WTC11 (cell line): ENCODE measurements at regions not wholly inside any gene's neighbourhood (a gene's known extent, or its start where the extent isn't known, plus 50 kb on each side); places are given as distances from the start of the nearest gene placed in this dataset.

Experiments used
- ATAC-seq: fragments of 200-7000 bp; cut with Tn5 transposase; 2 replicates; pipeline ENCODE4 v1.10.0; 2021; ENCODE audit warnings: mild to moderate bottlenecking, moderate library complexity
- CTCF ChIA-PET: fragments of 300-600 bp; sonication (Branson Sonifier 250); formaldehyde crosslinking; loops from one replicate; lab custom pipeline; 2021; ENCODE audit warnings: antibody characterized with exemption; lab: Charles Lee
- POLR2A ChIA-PET: fragments of 350-600 bp; sonication (Branson Sonifier 250); formaldehyde crosslinking; loops from one replicate; lab custom pipeline; 2021; ENCODE audit warnings: antibody characterized with exemption; lab: Charles Lee
- DNase-seq: peaks from one replicate; pipeline ENCODE4 v3.0.0; 2021; ENCODE audit warnings: low spot score
- H3K27ac Mint-ChIP-seq: 2 replicates; pipeline ENCODE4 v1.8.0; 2021; ENCODE audit warnings: mixed read lengths
- H3K27me3 Mint-ChIP-seq: 2 replicates; pipeline ENCODE4 v1.8.0; 2021; ENCODE audit warnings: low read depth, mild to moderate bottlenecking, moderate library complexity, mixed read lengths
- H3K36me3 Mint-ChIP-seq: 2 replicates; pipeline ENCODE4 v1.8.0; 2021; ENCODE audit warnings: mixed read lengths
- H3K4me1 Mint-ChIP-seq: 2 replicates; pipeline ENCODE4 v1.8.0; 2022; ENCODE audit warnings: mixed read lengths
- H3K4me3 Mint-ChIP-seq: 2 replicates; pipeline ENCODE4 v1.8.0; 2021; ENCODE audit warnings: mild to moderate bottlenecking, moderate library complexity, mixed read lengths
- H3K9me3 Mint-ChIP-seq: 2 replicates; pipeline ENCODE4 v1.8.0; 2021; ENCODE audit warnings: mixed read lengths
- ATF6 ChIP-seq: sonication (generic); formaldehyde crosslinking; IDR thresholded peaks from 2 replicates; pipeline ENCODE4 v1.8.1; 2023; ENCODE audit warnings: mild to moderate bottlenecking, missing genetic modification reagents
- CBFB ChIP-seq: sonication (generic); formaldehyde crosslinking; IDR thresholded peaks from 2 replicates; pipeline ENCODE4 v1.8.1; 2022; ENCODE audit warnings: mild to moderate bottlenecking, low read depth, missing genetic modification reagents
- E2F5 ChIP-seq: sonication (generic); formaldehyde crosslinking; IDR thresholded peaks from 2 replicates; pipeline ENCODE4 v1.8.1; 2022; ENCODE audit warnings: mild to moderate bottlenecking, moderate library complexity, missing genetic modification reagents
- ETV6 ChIP-seq: sonication (generic); formaldehyde crosslinking; IDR thresholded peaks from 2 replicates; pipeline ENCODE4 v1.8.1; 2022; ENCODE audit warnings: mild to moderate bottlenecking, missing genetic modification reagents
- FOXJ3 ChIP-seq: sonication (generic); formaldehyde crosslinking; IDR thresholded peaks from 2 replicates; pipeline ENCODE4 v1.9.0; 2021; ENCODE audit warnings: missing genetic modification reagents, mild to moderate bottlenecking, borderline replicate concordance
- FOXP4 ChIP-seq: sonication (generic); formaldehyde crosslinking; IDR thresholded peaks from 2 replicates; pipeline ENCODE4 v1.8.0; 2022; ENCODE audit warnings: mild to moderate bottlenecking, missing genetic modification reagents
- NR2C2 ChIP-seq: sonication (generic); formaldehyde crosslinking; IDR thresholded peaks from 2 replicates; pipeline ENCODE4 v1.8.0; 2022; ENCODE audit warnings: mild to moderate bottlenecking, missing genetic modification reagents
- RELA ChIP-seq: sonication (generic); formaldehyde crosslinking; IDR thresholded peaks from 2 replicates; pipeline ENCODE4 v1.8.1; 2022; ENCODE audit warnings: missing genetic modification reagents, mild to moderate bottlenecking, borderline replicate concordance
- SOX15 ChIP-seq: fragments of 250-450 bp; sonication (Bioruptor Pico); IDR thresholded peaks from 2 replicates; pipeline ENCODE4 v1.9.0; 2021; ENCODE audit warnings: mild to moderate bottlenecking
- STAT6 ChIP-seq: sonication (generic); formaldehyde crosslinking; conservative IDR thresholded peaks from 2 replicates; pipeline ENCODE4 v1.8.1; 2023; ENCODE audit warnings: mild to moderate bottlenecking, low read depth, missing genetic modification reagents, moderate library complexity
- TP53 ChIP-seq: sonication (generic); formaldehyde crosslinking; IDR thresholded peaks from 2 replicates; pipeline ENCODE4 v1.8.1; 2023; ENCODE audit warnings: mild to moderate bottlenecking, missing genetic modification reagents
- ZNF232 ChIP-seq: sonication (generic); formaldehyde crosslinking; IDR thresholded peaks from 2 replicates; pipeline ENCODE4 v1.8.0; 2022; ENCODE audit warnings: mild to moderate bottlenecking, missing genetic modification reagents
- ZNF425 ChIP-seq: fragments of 250-450 bp; sonication (Bioruptor Pico); conservative IDR thresholded peaks from 2 replicates; pipeline ENCODE4 v1.9.0; 2021; ENCODE audit warnings: mild to moderate bottlenecking
- TF ChIP-seq, protein P1 (sequence below): sonication (generic); formaldehyde crosslinking; IDR thresholded peaks from 2 replicates; pipeline ENCODE4 v1.8.0; 2023; ENCODE audit warnings: missing genetic modification reagents, mild to moderate bottlenecking, borderline replicate concordance

- TF ChIP-seq, protein P1, sequence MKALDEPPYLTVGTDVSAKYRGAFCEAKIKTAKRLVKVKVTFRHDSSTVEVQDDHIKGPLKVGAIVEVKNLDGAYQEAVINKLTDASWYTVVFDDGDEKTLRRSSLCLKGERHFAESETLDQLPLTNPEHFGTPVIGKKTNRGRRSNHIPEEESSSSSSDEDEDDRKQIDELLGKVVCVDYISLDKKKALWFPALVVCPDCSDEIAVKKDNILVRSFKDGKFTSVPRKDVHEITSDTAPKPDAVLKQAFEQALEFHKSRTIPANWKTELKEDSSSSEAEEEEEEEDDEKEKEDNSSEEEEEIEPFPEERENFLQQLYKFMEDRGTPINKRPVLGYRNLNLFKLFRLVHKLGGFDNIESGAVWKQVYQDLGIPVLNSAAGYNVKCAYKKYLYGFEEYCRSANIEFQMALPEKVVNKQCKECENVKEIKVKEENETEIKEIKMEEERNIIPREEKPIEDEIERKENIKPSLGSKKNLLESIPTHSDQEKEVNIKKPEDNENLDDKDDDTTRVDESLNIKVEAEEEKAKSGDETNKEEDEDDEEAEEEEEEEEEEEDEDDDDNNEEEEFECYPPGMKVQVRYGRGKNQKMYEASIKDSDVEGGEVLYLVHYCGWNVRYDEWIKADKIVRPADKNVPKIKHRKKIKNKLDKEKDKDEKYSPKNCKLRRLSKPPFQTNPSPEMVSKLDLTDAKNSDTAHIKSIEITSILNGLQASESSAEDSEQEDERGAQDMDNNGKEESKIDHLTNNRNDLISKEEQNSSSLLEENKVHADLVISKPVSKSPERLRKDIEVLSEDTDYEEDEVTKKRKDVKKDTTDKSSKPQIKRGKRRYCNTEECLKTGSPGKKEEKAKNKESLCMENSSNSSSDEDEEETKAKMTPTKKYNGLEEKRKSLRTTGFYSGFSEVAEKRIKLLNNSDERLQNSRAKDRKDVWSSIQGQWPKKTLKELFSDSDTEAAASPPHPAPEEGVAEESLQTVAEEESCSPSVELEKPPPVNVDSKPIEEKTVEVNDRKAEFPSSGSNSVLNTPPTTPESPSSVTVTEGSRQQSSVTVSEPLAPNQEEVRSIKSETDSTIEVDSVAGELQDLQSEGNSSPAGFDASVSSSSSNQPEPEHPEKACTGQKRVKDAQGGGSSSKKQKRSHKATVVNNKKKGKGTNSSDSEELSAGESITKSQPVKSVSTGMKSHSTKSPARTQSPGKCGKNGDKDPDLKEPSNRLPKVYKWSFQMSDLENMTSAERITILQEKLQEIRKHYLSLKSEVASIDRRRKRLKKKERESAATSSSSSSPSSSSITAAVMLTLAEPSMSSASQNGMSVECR (CRISPR knock-in tag): no peak
- TF ChIP-seq SOX15 (CRISPR knock-in tag) (no peak), ETV6 (CRISPR knock-in tag) (no peak), ATF6 (CRISPR knock-in tag) (no peak), ZNF425 (CRISPR knock-in tag) (no peak)
Observed at GRCh38 chr1:212520746-212521145, 87.8 kb upstream of the ATF3 start (continued).

DNA sequence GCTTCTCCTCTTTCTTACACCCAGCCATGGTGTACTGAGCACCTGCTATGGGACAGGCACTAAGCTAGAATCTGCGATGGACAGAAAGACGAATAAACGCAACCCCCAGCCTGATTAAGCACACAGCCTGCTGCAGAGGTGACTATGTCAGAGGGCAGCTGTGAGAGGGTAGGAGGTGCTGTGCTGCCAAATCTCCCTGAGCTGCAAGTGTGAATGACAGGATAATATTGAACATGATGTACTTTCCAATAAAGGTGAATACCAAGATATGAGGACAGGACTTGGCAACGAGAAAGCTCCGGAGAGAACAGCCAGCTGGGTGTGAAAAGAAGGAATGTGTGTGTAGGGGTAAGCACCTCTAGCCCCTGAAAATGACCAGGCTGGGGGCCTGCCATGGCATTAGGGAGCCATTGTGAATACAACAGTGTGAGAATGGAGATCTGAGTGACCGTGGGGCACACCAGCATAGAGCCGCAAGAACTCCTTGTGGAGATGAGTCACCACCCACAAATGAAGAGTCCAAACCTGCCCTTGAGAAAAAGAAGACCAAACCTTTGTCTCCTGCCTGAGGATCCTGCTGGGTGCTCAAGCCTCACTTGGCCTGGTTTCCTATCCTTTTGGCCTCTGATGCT is 83.0 kb upstream of the ATF3 start:
- Mint-ChIP-seq H3K36me3 (no peaks in the 10 kb centered on the region), H3K27ac (no peak overlapping the region), H3K4me3 (no peak overlapping the region), H3K27me3 (no peaks in the 10 kb centered on the region)
- no peak for DNase-seq
- POLR2A ChIA-PET: no interaction called here
- TF ChIP-seq STAT6 (no peak), E2F5 (no peak)
- TF ChIP-seq, all 79 proteins: peak for 0
- Mint-ChIP-seq H3K4me1 (no peaks in the 10 kb centered on the region), H3K9me3 (no peaks in the 10 kb centered on the region)
- CTCF ChIA-PET: interaction anchor here (1.4 kb wide), 1 partner anchor 49 kb away, joined by 8 read pairs; no protein-coding TSS in a partner anchor
- no peak for ATAC-seq

- no peaks in the 10 kb centered on the region for H3K4me1 Mint-ChIP-seq
- no peaks in the 10 kb centered on the region for H3K9me3 Mint-ChIP-seq
- ATAC-seq (no peak), DNase-seq (no peak)
- ChIA-PET POLR2A (no interaction called here), CTCF (interaction anchor here (1.4 kb wide), 1 partner anchor 49 kb away, joined by 8 read pairs; no protein-coding TSS in a partner anchor)
- H3K36me3 Mint-ChIP-seq: no peaks in the 10 kb centered on the region
- no peak overlapping the region for H3K4me3 Mint-ChIP-seq
- no peak overlapping the region for H3K27ac Mint-ChIP-seq
- H3K27me3 Mint-ChIP-seq: no peaks in the 10 kb centered on the region
- TF ChIP-seq RELA (CRISPR knock-in tag) (no peak), TP53 (CRISPR knock-in tag) (no peak), STAT6 (no peak), FOXP4 (no peak), FOXJ3 (CRISPR knock-in tag) (no peak), CBFB (no peak), NR2C2 (no peak), ZNF232 (CRISPR knock-in tag) (no peak)
Observed at GRCh38 chr1:212526111-212526491, 82.5 kb upstream of the ATF3 start.
